ENCODE measurements at regions not wholly inside any gene's neighbourhood (a gene's known extent, or its start where the extent isn't known, plus 50 kb on each side); places are given as distances from the start of the nearest gene placed in this dataset.

DNA sequence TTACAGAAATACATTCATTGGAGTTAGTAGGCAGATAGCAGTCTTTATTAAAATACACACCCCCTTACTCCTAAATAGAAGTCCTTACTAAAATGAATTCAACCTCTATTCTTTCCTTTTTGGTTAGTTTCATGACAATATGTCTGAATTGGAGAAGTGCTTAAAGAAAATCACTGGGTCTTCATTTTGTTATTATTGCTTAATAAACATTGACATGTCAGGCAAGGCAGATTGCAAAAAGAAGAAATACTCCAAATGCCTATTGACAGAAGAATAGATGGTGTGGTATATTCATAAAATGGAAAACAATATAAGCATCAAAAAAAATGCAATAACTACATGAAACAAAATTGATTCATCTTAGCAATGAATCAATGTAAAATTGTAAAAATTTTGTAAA, 135.5 kb downstream of the TMEM26 start:
- DNase-seq: no peak

DNA sequence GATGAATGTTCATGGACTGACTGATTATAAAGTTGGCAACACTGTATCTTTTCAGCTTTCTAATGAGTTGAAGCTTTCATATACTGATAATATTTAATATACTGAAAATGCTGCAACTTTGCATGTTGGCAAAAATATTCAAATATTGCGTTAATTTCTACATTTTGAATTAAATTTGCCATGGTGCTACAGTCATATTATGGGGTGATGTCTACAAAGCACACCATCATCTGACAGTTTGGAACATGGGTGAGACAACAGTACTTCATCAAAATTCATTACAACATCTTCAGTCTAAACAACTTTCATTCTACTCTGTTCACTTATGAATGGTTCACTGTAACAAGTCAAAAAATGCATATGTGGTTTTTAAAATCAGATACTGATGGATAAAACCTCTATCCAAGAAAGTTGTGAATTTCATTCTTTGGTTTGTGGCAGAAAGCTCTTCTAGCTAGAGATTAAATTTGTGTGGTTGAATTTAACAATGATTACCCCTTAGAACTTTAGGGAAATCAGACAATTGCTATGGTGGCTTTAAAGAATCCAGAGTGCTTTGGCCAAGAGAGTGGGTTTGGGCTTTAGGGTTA, 136.4 kb downstream of the TMEM26 start:
- DNase-seq: no peak

DNA sequence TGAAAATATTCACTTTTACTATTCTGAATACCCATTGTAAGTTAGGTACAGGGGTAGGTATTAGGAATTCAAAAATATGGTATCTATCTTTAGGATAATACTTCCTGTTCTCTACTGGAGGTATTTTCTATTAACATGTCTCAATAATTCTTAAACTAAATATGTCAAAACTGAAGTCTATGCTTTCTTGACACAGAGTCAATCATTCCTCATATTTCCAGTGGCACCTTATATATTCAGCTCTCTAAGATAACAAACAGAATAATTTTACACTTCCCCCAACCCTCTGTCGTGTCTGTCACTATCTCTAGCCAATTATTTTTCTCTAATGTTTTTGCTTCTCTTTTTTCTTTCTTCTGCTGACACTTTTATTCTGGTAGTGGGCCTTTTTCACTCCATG, 138.9 kb downstream of the TMEM26 start:
- no peak for DNase-seq

DNA sequence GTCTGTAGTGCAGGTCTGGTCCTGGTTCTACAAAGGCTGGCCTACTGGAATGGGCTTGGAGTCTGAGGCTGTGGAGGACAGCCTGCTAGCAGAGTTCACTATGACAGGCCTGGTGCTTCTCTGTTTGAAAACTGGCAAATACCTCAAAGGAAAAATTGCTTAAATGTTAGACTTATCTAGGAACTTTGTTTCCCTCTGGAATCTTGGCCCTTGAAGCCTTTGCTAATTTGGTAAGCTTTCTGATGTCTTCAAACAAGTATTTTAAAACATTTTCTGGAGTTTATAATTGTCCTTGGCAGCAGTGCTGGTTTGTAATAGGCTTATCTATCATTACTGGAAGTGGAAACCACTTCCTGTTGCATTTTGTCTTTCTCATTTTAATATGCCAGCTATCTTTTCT, 139.7 kb downstream of the TMEM26 start:
- DNase-seq: no peak

DNA sequence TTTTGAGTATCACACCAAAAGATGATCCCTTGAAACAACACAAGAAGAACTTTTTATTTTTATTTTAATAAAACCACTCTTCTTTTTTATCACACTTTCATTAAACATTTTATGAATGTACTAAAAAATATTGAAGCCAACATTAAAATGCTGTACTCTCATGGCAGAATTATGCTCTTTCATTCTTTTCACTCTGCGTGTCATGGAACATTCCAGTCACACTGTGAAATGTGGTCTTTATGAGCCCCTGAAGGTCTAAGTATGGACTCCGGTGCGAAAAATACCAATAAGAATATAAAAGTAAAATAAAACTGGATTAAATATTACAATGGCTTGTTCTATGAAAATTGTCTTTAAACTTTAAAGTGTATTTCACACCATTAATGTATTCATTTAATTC, 148.4 kb downstream of the TMEM26 start:
- DNase-seq: peak; percentile 68

DNA sequence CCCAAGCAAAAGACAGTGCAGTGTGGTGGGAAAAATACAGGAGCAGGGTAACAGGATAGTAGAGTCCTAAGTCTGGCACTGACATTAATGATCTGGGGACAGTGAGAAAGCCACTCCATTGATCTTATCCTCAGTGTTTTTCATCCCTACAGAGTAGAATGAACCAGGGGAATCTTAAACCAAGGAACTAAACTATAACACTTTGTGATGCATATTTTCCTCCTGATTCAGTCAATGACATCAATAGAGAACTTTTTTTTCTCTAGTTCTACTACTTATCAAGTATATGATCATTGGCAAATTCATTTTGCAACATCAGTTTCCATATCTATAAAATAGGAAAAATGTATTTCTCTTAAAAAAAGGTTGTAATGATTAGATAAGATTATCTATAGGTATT, 151.1 kb downstream of the TMEM26 start:
- no peak for DNase-seq

- peak; percentile 47 for DNase-seq
Measured at GRCh38 chr10:61301575-61301974, 151.6 kb downstream of the TMEM26 start.

DNA sequence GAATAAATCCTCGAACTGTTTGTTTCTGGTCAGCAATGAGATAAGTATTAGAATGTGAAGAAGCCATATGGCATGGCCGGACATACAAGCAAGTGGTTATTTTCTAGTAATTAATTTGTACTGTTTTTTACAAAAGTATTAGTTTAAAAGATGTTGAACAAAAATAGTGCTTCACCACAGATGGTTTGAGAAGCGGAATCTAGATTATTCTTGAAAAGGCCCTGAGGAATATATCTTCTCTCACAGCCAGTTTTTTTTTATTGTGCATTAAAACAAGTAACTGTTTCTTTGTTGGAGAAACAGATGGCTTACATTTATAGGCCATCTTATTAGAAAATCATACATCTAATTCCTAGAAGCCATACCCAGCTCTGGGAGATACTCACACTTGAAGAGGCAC, 153.3 kb downstream of the TMEM26 start:
- no peak for DNase-seq

DNA sequence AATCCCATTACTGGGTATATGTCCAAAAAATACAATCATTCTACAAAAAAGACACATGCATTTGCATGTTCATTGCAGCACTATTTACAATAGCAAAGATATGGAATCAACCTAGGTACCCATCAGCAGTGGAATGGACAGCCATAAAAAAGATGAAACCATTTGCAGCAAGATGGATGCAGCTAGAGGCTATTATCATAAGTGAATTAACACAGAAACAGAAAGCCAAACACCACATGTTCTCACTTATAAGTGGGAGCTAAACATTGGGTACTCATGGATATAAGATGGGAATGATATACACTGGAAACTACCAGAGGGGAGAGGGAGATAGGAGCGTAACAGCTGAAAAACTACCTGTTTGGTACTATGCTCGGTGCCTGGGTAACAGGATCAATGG, 154.0 kb downstream of the TMEM26 start:
- no peak for DNase-seq

DNA sequence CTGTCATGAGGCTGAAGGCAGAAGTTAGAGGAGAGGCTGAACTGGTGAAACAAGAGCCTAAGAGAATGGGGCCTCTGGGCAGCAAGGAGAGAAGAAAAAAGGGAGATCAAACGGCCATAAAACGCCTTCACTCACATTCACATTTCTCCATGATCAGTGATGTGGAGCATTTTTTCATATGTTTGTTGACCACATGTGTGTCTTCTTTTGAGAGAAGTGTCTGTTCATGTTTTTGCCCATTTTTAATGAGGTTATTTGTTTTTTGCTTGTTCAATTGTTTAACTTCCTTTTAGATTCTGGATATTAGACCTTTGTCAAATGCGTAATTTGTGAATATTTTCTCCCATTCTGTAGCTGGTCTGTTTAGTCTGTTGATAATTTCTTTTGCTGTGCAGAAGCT, 155.0 kb downstream of the TMEM26 start:
- DNase-seq: no peak

GRCh38 chr10:61296161-61296560, 157.0 kb downstream of the TMEM26 start:
- no peak for DNase-seq

GRCh38 chr10:61294131-61294530, 159.1 kb downstream of the TMEM26 start:
- no peak for DNase-seq

DNA sequence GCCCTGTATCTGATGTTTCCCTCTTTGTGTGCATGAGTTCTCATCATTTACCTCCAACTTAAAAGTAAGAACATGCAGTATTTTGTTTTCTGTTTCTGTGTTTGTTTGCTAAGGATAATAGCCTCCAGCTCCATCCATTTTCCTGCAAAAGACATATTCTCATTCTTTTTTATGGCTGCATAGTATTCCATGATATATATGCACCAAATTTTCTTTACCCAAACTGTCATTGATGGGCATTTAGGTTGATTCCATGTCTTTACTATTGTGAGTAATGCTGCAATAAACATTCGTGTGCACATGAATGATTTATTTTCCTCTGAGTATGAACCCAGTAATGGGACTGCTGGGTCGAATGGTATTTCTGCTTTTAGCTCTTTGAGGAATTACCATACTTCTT, 163.4 kb downstream of the TMEM26 start:
- no peak for DNase-seq

- no peak for DNase-seq
Measured at GRCh38 chr10:61286686-61287085, 166.5 kb downstream of the TMEM26 start.

DNA sequence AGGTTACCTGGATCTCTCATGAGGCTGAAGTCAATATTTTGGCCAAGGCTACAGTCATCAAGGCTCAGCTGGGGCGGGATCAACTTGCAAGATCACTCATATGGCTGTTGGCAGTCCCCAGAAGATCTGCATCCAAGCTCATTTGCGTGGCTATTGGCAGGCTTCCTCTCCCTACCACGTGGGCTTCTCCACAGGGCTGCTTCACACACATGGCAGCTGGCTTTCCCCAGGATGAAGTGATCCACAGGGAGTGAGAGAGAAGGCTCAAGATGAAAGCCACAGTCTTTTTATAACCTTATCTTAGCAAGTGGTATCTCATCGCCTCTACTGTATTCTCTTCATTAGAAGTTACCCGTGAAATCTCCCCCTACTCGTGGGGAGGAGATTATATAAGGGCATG, 167.4 kb downstream of the TMEM26 start:
- DNase-seq: peak; percentile 13

- peak; percentile 67 for DNase-seq
Measured at GRCh38 chr10:61284222-61284890, 168.8 kb downstream of the TMEM26 start.

- no peak for DNase-seq
Measured at GRCh38 chr10:61283481-61284221, 169.5 kb downstream of the TMEM26 start.

GRCh38 chr10:61283066-61283465, 170.1 kb downstream of the TMEM26 start:
- DNase-seq: peak; percentile 33

- DNase-seq: peak; percentile 61
Measured at GRCh38 chr10:61280303-61280702, 172.9 kb downstream of the TMEM26 start.

- DNase-seq: no peak
Measured at GRCh38 chr10:61279400-61279799, 173.8 kb downstream of the TMEM26 start.

DNA sequence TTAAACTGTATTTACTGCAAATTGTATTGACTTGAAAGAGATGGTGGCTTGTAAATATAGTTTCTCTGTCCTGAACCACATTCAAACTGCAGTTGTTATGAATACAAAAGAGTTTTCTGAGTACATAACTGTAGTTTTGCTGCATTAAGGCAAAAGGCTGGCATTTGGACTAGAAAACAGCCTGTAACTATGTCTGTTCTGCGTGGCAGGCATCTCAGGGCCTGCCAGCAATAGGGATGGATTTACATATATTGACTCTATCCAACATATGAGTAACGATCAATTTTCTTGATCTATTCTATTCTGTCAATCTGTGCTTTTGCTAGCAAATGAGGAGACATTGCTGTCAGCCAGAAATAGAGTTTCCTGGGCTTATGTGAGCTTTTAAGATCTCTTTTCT, 174.6 kb downstream of the TMEM26 start:
- no peak for DNase-seq

GRCh38 chr10:61272781-61273180, 180.4 kb downstream of the TMEM26 start:
- no peak for DNase-seq

- peak; percentile 84 for DNase-seq
Measured at GRCh38 chr10:61271127-61271780, 181.9 kb downstream of the TMEM26 start.

- DNase-seq: no peak
Measured at GRCh38 chr10:61263518-61263917, 189.7 kb downstream of the TMEM26 start.
